ENCODE measurements at regions not wholly inside any gene's neighbourhood (a gene's known extent, or its start where the extent isn't known, plus 50 kb on each side); places are given as distances from the start of the nearest gene placed in this dataset.

DNA sequence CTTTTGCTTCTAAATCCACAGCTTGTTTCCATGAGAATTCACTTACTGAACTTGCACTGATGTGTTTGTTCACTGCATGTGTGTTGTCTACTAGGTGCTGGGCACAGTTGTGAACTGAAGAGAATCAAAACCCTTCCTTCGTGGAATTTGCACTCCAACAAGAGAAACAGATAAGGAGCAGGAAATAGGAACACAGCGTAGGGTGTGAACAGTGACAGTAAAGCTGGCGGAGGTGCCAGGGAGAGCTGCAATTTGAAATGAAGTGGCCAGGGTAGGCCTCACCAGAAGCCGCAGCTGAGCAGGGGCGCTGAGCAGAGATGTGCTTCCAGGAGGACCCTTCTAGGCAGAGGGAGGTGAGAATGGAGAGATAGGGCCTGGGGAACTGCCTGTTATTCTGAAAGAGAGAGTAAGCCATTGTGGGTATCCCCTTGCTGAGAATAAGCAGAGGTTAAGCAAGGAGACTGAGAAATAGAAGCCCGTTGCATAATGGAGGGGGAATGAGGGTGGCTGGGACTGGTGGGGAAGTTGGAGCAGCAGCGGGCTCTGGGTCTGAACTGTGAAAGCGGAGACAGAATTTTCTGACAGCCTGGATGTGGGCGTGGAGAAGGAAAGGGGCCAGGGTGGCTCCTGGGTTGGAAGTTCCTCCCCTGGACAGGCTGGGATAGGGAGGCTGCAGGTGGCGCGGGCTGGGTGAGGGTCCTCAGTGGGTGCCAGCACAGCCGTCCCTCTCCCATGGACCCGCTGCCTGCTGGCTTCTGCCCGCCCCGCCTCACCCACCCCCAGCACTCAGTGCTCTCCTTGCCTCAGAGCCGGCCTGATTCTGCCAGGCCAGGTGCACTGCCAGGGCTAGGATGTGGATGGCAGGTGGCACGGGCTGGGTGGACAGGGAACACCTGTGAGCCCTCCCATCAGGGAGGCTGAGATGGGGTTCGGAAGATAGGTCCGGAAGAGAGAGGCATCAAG lies 114.7 kb upstream of the AFDN start:
- peaks cover 18% of the 10 kb centered on the region; the same call in 1 of the 2 replicates for H3K4me1 ChIP-seq (ENCODE audit: control insufficient read depth, insufficient read depth, low read length)

DNA sequence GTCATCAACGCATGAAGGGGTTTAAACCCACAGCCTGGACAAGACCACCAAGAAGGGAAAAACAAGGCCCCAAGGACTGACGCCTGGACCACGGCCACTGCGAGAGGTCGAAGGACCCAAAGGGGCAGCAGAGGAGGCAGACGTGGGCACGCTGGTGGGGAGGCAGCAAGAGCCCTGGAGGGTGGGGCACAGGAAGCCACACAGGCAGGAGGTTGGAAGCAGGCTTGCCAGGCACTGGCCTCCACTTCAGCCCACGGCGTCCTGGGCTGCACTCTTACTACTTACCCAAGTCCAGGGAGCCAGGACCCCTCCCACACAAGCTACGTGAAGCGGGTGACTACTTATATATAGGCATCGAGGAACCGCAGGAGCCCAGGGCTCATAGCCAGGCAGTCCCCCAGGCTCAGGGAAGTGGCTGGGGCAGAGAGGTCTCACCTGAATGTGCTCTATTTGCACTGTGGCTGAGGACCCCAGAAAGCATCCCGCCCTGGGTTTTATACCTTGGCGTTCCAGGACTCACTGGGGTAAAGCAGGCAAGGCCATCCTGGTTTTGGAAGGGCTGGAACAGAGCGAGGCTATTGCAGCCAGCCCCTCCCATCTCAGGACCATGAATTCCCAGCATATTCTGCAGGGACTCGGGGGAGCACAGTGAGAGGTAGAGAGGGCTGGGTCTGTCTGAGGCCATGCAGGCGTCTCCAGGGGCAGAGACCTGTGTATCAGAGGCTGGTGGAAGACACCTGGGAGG lies 113.8 kb upstream of the AFDN start:
- Histone ChIP-seq H3K36me3 (ENCODE audit: control insufficient read depth, insufficient read depth, low read length) (no peaks in the 10 kb centered on the region), H3K9me3 (ENCODE audit: control insufficient read depth, insufficient read depth, low read depth, low read length) (no peaks in the 10 kb centered on the region; the same call in 1 of the 2 replicates), H3K4me3 (ENCODE audit: low read depth, low read length) (no peak overlapping the region), H3K27ac (ENCODE audit: low read depth, low read length) (no peak overlapping the region), H3K27me3 (ENCODE audit: control insufficient read depth, insufficient read depth, low read length) (no peaks in the 10 kb centered on the region), H3K4me1 (ENCODE audit: control insufficient read depth, insufficient read depth, low read length) (peaks cover 18% of the 10 kb centered on the region; the same call in 1 of the 2 replicates), H3K9ac (ENCODE audit: low read length) (no peak overlapping the region)

More for the DNA sequence above, 114.7 kb upstream of the AFDN start:
- Histone ChIP-seq H3K9ac (ENCODE audit: low read length) (no peak overlapping the region), H3K4me3 (ENCODE audit: low read depth, low read length) (no peak overlapping the region), H3K9me3 (ENCODE audit: control insufficient read depth, insufficient read depth, low read depth, low read length) (no peaks in the 10 kb centered on the region), H3K36me3 (ENCODE audit: control insufficient read depth, insufficient read depth, low read length) (no peaks in the 10 kb centered on the region), H3K27me3 (ENCODE audit: control insufficient read depth, insufficient read depth, low read length) (no peaks in the 10 kb centered on the region), H3K27ac (ENCODE audit: low read depth, low read length) (no peak overlapping the region)

DNA sequence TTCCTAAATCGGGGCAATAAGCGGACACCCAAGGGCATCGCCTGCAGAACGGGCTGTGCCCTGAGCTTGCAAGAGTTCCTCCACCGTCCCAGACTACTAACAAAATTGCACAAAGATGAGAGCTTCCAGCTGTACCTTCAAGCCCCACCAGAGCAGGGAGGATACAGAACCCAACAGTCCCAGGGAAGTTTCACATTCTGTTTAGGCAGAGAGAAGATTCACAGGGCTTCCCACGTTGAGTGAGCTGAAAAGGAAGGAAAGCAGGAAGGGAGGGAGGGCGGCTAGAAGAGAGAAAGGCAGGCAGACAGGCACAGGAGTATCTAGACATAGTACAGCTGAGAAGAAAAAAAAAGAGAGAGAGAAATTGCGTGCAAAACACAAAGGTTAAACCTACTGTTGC lies 112.6 kb upstream of the AFDN start:
- H3K9me3 ChIP-seq (ENCODE audit: control insufficient read depth, insufficient read depth, low read depth, low read length): no peaks in the 10 kb centered on the region; the same call in 1 of the 2 replicates
- H3K36me3 ChIP-seq (ENCODE audit: control insufficient read depth, insufficient read depth, low read length): no peaks in the 10 kb centered on the region
- H3K27me3 ChIP-seq (ENCODE audit: control insufficient read depth, insufficient read depth, low read length): no peaks in the 10 kb centered on the region
- H3K9ac ChIP-seq (ENCODE audit: low read length): no peak overlapping the region
- H3K27ac ChIP-seq (ENCODE audit: low read depth, low read length): no peak overlapping the region
- peaks cover 18% of the 10 kb centered on the region; the same call in 1 of the 2 replicates for H3K4me1 ChIP-seq (ENCODE audit: control insufficient read depth, insufficient read depth, low read length)
- no peak overlapping the region for H3K4me3 ChIP-seq (ENCODE audit: low read depth, low read length)

DNA sequence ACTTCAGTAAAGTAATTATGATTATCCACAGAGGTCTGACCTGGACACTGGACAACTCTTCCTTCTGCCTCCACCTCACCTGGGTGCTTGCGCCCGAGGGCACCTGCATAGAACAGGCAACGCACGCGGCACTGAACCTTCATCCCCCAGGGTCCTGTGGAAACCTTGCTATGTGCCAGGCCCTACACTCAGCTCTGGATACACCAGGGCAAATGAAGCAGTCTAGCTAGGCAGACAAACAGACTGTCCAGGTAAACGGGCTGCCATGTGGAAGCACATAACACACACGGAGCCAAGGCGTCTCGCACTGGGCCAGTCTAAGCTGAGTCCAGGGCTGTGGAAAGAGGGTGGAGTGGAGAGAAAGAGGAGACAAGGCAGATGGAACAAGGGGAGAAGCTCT lies 109.3 kb upstream of the AFDN start:
- Histone ChIP-seq H3K4me1 (ENCODE audit: control insufficient read depth, insufficient read depth, low read length) (peaks cover 18% of the 10 kb centered on the region; the same call in 1 of the 2 replicates), H3K9ac (ENCODE audit: low read length) (no peak overlapping the region), H3K27ac (ENCODE audit: low read depth, low read length) (no peak overlapping the region), H3K9me3 (ENCODE audit: control insufficient read depth, insufficient read depth, low read depth, low read length) (no peaks in the 10 kb centered on the region; the same call in 1 of the 2 replicates), H3K36me3 (ENCODE audit: control insufficient read depth, insufficient read depth, low read length) (no peaks in the 10 kb centered on the region), H3K4me3 (ENCODE audit: low read depth, low read length) (no peak overlapping the region), H3K27me3 (ENCODE audit: control insufficient read depth, insufficient read depth, low read length) (no peaks in the 10 kb centered on the region)

DNA sequence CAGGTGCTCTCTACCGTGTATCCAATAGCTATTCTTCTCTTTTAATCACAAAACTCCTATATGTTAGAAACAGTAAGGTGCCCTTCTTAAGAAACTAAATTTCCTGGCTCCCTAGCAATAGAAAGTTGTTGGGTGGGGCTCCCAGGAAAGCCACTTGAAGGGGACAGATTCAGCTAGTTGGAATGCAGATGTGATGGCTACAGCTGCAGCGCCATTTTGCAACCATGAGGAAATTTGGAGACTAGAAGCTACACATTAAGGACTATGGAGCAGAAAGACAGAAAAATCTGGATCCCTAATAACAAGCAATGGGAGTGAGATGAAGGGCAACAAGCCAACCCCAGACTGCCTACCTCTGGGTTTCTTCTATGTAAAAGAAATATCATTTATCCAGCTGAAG lies 108.8 kb upstream of the AFDN start:
- H3K9me3 ChIP-seq (ENCODE audit: control insufficient read depth, insufficient read depth, low read depth, low read length): no peaks in the 10 kb centered on the region; the same call in 1 of the 2 replicates
- H3K9ac ChIP-seq (ENCODE audit: low read length): no peak overlapping the region
- peaks cover 15% of the 10 kb centered on the region; the same call in 1 of the 2 replicates for H3K4me1 ChIP-seq (ENCODE audit: control insufficient read depth, insufficient read depth, low read length)
- H3K27me3 ChIP-seq (ENCODE audit: control insufficient read depth, insufficient read depth, low read length): no peaks in the 10 kb centered on the region
- H3K4me3 ChIP-seq (ENCODE audit: low read depth, low read length): no peak overlapping the region
- no peaks in the 10 kb centered on the region for H3K36me3 ChIP-seq (ENCODE audit: control insufficient read depth, insufficient read depth, low read length)
- H3K27ac ChIP-seq (ENCODE audit: low read depth, low read length): no peak overlapping the region

DNA sequence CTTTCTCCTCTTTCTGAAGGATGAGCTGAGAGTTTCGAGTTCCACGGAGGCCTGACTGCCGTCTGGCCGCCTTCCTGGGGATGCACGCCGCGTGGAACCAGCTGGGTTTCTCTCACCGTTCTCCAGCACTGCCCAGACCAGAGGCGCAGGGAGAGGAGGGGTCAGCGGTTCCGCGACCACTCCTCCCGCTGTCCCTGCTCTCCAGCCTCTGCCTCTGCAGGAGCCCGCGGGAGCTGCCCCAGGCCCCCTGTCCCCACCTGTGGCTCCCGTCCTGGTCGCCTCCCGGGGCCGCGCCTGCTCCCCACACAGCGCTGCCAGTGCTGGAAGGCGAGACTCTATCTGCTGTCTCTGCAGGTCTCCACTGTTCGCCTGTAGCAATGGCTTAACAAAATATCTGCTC lies 106.8 kb upstream of the AFDN start:
- no peak overlapping the region for H3K27ac ChIP-seq (ENCODE audit: low read depth, low read length)
- H3K27me3 ChIP-seq (ENCODE audit: control insufficient read depth, insufficient read depth, low read length): no peaks in the 10 kb centered on the region
- no peaks in the 10 kb centered on the region for H3K36me3 ChIP-seq (ENCODE audit: control insufficient read depth, insufficient read depth, low read length)
- H3K4me3 ChIP-seq (ENCODE audit: low read depth, low read length): no peak overlapping the region
- no peaks in the 10 kb centered on the region for H3K4me1 ChIP-seq (ENCODE audit: control insufficient read depth, insufficient read depth, low read length)
- H3K9ac ChIP-seq (ENCODE audit: low read length): no peak overlapping the region
- H3K9me3 ChIP-seq (ENCODE audit: control insufficient read depth, insufficient read depth, low read depth, low read length): no peaks in the 10 kb centered on the region; the same call in 1 of the 2 replicates

DNA sequence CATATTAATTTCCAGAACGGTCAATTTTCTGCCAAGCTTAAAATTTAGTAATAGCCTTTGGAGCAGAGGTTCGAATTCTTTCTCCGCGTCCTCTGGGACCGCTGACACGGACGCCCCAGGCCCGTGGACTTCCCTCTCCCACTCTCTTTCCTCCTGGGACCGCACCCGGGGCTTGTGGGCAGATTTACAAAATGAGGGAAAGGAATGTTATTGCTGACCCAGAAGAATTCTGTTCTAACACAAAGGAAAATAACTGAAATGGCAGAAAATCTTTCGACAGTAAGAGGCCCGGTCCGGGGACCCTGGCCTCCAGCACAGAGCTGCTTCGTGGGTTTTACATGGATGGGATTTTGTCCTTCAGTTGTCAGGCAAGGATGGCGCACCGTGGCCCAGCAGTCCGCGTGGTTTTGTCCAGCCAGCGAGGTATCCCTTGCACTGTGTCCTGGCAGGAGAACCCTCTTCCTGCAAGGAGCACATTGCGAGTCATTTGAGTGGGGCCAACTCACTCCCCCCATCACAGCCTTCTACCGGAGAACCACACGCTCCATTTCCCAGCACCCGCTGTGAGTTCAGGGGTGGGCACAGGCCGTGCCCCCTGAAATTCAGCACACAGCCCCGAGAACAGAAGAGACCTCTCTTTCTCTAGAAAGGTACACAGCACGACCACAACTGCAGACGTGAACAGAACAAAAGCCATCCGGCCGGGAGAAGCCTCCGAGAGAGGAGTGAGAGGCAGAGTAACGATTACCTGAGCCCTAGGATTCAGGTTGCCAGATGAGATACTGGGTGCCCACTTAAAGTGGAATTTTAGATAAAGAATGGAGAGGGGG lies 106.0 kb upstream of the AFDN start:
- Histone ChIP-seq H3K9ac (ENCODE audit: low read length) (no peak overlapping the region), H3K27ac (ENCODE audit: low read depth, low read length) (no peak overlapping the region), H3K4me3 (ENCODE audit: low read depth, low read length) (no peak overlapping the region), H3K4me1 (ENCODE audit: control insufficient read depth, insufficient read depth, low read length) (no peaks in the 10 kb centered on the region), H3K27me3 (ENCODE audit: control insufficient read depth, insufficient read depth, low read length) (no peaks in the 10 kb centered on the region), H3K36me3 (ENCODE audit: control insufficient read depth, insufficient read depth, low read length) (no peaks in the 10 kb centered on the region), H3K9me3 (ENCODE audit: control insufficient read depth, insufficient read depth, low read depth, low read length) (no peaks in the 10 kb centered on the region; the same call in 1 of the 2 replicates)

DNA sequence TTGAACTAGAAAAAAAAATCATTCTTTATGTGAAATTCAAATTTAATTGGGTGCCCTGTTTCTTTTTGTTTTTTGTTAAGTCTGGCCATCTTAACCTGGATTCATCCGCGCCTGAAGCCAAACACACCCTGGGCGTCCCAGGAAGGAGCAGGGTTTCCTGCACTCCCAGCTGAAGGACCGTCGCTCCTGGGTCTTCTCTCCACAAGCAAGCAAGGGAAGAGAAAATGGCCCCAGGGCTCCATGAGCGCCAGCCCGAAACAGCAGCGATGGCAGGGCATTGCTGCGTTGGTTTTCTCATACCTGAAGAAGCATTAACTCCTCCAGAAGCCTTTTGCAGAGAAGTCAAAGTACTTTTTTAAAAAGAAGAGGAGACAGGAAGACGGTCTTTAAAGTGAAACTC lies 105.4 kb upstream of the AFDN start:
- no peaks in the 10 kb centered on the region for H3K36me3 ChIP-seq (ENCODE audit: control insufficient read depth, insufficient read depth, low read length)
- H3K27ac ChIP-seq (ENCODE audit: low read depth, low read length): no peak overlapping the region
- no peaks in the 10 kb centered on the region; the same call in 1 of the 2 replicates for H3K9me3 ChIP-seq (ENCODE audit: control insufficient read depth, insufficient read depth, low read depth, low read length)

DNA sequence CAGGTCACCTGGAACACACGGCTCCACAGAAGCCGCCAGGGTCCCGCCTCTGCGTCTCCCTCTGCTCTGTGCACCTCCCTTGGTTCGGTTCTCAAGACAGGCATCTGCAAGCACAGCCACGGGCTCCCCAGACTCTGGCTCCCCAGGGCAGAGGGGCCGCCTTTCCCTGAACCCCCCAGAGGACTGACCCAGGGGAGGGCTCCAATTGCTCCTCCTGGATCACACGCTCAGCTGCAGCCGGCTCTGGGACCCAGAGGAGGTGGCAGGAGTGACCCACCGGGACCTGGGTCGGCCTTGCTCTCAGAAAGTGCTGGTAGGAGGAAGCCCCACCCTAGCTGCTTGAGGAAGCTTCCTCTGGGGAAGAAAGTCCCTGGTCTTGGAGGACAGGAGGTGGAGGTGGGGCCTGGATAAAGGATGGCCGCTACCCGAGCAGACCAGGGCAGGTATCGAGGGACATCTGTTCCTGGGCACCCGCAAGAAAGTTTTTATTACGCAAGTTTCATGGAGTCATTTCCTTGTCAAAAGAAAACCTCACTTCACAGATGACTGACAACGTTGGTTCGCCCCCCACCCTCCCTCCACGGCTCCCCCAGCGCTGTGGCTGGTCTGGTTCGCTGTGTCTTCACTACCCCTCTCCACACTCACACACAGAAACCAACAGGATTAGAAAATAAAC lies 103.9 kb upstream of the AFDN start:
- H3K27me3 ChIP-seq (ENCODE audit: control insufficient read depth, insufficient read depth, low read length): no peaks in the 10 kb centered on the region
- H3K27ac ChIP-seq (ENCODE audit: low read depth, low read length): no peak overlapping the region

More for the DNA sequence above, 105.4 kb upstream of the AFDN start:
- Histone ChIP-seq H3K4me1 (ENCODE audit: control insufficient read depth, insufficient read depth, low read length) (no peaks in the 10 kb centered on the region), H3K4me3 (ENCODE audit: low read depth, low read length) (no peak overlapping the region), H3K27me3 (ENCODE audit: control insufficient read depth, insufficient read depth, low read length) (no peaks in the 10 kb centered on the region), H3K9ac (ENCODE audit: low read length) (no peak overlapping the region)

DNA sequence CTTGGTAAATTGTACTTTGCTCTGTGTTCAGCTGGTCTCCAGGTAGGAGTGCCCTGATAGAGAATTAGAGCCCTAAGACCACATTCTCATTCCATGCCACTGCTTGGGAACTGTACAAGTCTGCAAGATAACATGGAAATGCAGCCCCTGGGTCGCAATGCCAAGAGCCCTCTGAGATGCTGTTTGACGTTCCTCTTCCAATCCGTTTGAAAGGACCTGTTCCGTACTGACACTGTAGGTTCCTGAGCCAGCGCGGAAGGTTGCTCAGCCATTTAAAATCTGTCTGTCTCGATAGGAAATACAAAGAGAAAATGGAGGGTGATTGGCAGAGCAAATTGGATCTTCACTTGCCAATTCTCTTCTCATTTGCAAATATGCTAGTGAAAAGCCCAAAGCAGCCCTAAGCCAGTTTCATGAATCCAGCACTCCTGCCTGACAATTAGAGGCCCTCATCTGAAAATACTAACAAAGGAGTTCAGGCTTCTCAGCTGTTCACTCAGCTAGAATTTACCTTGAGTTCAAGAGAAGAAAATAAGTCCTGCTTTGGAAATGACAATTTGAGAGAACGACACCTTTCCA lies 100.6 kb upstream of the AFDN start:
- no peaks in the 10 kb centered on the region for H3K4me1 ChIP-seq (ENCODE audit: control insufficient read depth, insufficient read depth, low read length)
- H3K9me3 ChIP-seq (ENCODE audit: control insufficient read depth, insufficient read depth, low read depth, low read length): no peaks in the 10 kb centered on the region
- H3K9ac ChIP-seq (ENCODE audit: low read length): no peak overlapping the region
- no peaks in the 10 kb centered on the region for H3K27me3 ChIP-seq (ENCODE audit: control insufficient read depth, insufficient read depth, low read length)
- no peaks in the 10 kb centered on the region for H3K36me3 ChIP-seq (ENCODE audit: control insufficient read depth, insufficient read depth, low read length)
- no peak overlapping the region for H3K27ac ChIP-seq (ENCODE audit: low read depth, low read length)
- no peak overlapping the region for H3K4me3 ChIP-seq (ENCODE audit: low read depth, low read length)

More for the DNA sequence above, 103.9 kb upstream of the AFDN start:
- no peaks in the 10 kb centered on the region for H3K36me3 ChIP-seq (ENCODE audit: control insufficient read depth, insufficient read depth, low read length)
- H3K9me3 ChIP-seq (ENCODE audit: control insufficient read depth, insufficient read depth, low read depth, low read length): no peaks in the 10 kb centered on the region; the same call in 1 of the 2 replicates
- no peaks in the 10 kb centered on the region for H3K4me1 ChIP-seq (ENCODE audit: control insufficient read depth, insufficient read depth, low read length)
- no peak overlapping the region for H3K4me3 ChIP-seq (ENCODE audit: low read depth, low read length)
- no peak overlapping the region for H3K9ac ChIP-seq (ENCODE audit: low read length)

Measured in HUES6 (cell line).